ENCODE measurements at regions not wholly inside any gene's neighbourhood (a gene's known extent, or its start where the extent isn't known, plus 50 kb on each side); places are given as distances from the start of the nearest gene placed in this dataset.

DNA sequence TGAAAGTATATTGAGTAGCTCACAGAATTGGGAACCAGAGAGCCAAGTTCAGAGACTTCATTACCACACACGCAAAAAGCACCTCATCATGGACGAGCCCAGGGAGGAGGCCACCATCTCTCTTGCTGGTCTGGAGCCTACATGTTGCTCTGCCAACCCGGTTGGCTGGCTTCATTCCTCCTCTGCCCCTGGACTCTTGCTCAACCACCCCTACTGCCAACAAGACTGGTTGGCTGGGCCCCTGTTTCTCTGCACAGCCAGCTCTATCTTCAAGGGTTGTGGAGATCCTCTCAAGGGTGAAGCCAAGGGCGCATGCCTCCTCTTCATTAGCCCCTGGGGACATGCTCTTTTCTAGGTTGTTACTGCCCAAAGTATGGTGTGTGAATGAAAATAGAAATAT, 142.7 kb downstream of the JCAD start:
- POLR2A ChIA-PET, result no interaction called here
- TF ChIP-seq CTCF (IDR thresholded peaks at IDR 0.05; ENCODE audit: insufficient read depth, low read length, missing control alignments), result no peak
- CTCF ChIA-PET, result interaction anchor here (2.3 kb wide), 1 partner anchor 9 kb away, joined by 11 read pairs; no protein-coding TSS in a partner anchor
- no peak for DNase-seq (ENCODE audit: low read depth, low spot score)
- no peak overlapping the region for H3K4me3 ChIP-seq (ENCODE audit: low read depth, low read length)

GRCh38 chr10:29914986-29915785, 144.2 kb downstream of the JCAD start:
- no peak for DNase-seq (ENCODE audit: low read depth, low spot score)
- CTCF ChIA-PET, result interaction anchor here (0.8 to 2.3 kb wide), 2 partner anchors 10 to 14 kb away, joined by 6 to 11 read pairs; no protein-coding TSS in a partner anchor
- POLR2A ChIA-PET, result no interaction called here

GRCh38 chr10:29908962-29909361, 150.4 kb downstream of the JCAD start:
- CTCF ChIA-PET, result interaction anchor here (1.6 kb wide), 1 partner anchor 10 kb away, joined by 3 read pairs; no protein-coding TSS in a partner anchor
- no peak for TF ChIP-seq CTCF (IDR thresholded peaks at IDR 0.05; ENCODE audit: insufficient read depth, low read length, missing control alignments)
- no peak overlapping the region for H3K4me3 ChIP-seq (ENCODE audit: low read depth, low read length)
- POLR2A ChIA-PET, result no interaction called here
- no peak for DNase-seq (ENCODE audit: low read depth, low spot score)

More at GRCh38 chr10:29914986-29915785, 144.2 kb downstream of the JCAD start:
- TF ChIP-seq CTCF (IDR thresholded peaks at IDR 0.05; ENCODE audit: insufficient read depth, low read length, missing control alignments), result no peak
- H3K4me3 ChIP-seq (ENCODE audit: low read depth, low read length), result no peak overlapping the region

- ChIA-PET POLR2A (no interaction called here), CTCF (no interaction called here)
- no peak for TF ChIP-seq CTCF (IDR thresholded peaks at IDR 0.05; ENCODE audit: insufficient read depth, low read length, missing control alignments)
- DNase-seq (ENCODE audit: low read depth, low spot score), result no peak
- no peak overlapping the region for H3K4me3 ChIP-seq (ENCODE audit: low read depth, low read length)
Measured at GRCh38 chr10:29900865-29901264, 158.5 kb downstream of the JCAD start.

DNA sequence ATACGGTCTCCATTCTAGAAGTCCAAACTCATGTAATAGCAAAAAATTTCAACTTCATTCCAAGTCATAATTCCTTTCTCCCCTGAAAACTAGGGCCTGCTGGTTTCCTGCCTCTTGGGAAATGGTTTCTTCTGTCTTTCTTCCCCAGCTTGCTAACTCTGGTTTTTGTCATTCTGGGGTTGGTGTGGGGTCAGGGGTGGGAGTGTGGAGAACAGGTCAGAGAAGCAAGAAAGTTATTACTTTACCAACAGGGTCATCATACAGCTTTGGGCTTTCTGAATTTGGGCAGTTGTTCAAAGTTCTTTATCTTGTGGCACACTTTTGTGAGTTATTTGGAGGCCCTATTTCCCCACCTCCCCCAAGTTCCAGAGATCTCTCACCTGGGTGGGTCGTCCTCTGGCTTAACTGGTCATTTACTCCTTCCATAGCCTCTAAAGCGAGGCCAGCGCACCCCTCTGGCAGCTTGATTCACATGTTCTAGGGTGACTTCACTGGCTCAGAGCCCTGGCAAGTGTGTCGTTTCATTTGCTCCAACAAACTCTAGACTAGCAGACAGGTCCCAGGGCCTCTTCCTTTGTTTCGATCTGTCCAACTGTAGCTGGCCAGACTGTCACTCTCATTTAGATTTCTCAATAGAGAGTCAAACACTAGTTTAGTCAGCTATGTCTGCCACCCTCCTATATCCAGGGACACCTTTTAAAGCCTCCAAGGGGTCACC, 161.2 kb downstream of the JCAD start:
- no peak for TF ChIP-seq CTCF (IDR thresholded peaks at IDR 0.05; ENCODE audit: insufficient read depth, low read length, missing control alignments)
- H3K4me3 ChIP-seq (ENCODE audit: low read depth, low read length), result no peak overlapping the region
- ChIA-PET CTCF (interaction anchor here (0.6 kb wide), 1 partner anchor 515 kb away, joined by 3 read pairs; no protein-coding TSS in a partner anchor), POLR2A (no interaction called here)
- no peak for DNase-seq (ENCODE audit: low read depth, low spot score)

DNA sequence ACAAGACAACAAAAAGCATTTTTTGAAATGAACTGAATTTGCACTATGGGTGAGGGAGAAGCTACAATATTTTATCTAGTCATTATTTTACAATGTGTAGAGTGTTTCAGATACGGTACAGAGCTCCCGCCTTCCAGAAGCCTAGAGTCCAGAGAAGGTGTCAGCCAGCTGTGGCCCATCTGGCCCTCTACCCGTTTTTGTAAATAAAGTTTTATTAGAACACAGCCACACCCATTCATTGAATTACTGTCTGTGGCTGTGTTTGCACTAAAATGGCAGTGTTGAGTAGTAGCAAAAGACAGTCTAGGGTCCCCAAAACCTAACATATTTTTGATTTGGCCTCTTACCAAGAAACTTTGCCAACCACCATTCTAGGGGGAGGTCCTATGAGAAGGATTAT, 162.0 kb downstream of the JCAD start:
- H3K4me3 ChIP-seq (ENCODE audit: low read depth, low read length), result no peak overlapping the region
- CTCF ChIA-PET, result interaction anchor here (0.6 kb wide), 1 partner anchor 516 kb away, joined by 3 read pairs; no protein-coding TSS in a partner anchor
- POLR2A ChIA-PET, result no interaction called here
- no peak for DNase-seq (ENCODE audit: low read depth, low spot score)
- TF ChIP-seq CTCF (IDR thresholded peaks at IDR 0.05; ENCODE audit: insufficient read depth, low read length, missing control alignments), result no peak

Data from AG04449 (cell line).